Activated CD4-positive, alpha-beta T cell treated with anti-CD3 and anti-CD28 coated beads for 36 hours (primary cell): ENCODE measurements at regions not wholly inside any gene's neighbourhood (a gene's known extent, or its start where the extent isn't known, plus 50 kb on each side); places are given as distances from the start of the nearest gene placed in this dataset.
"Not testable (repeated sequence)": the region's sequence is repeated elsewhere in the genome, so short reads cannot be mapped to it uniquely, and the experiment has no call there.

Experiments
- ATAC-seq: fragments of 200-7000 bp; cut with Tn5 transposase; one replicate; pipeline ENCODE4 v1.10.0; 2021; ENCODE audit warnings: mild to moderate bottlenecking, moderate library complexity
- CTCF ChIA-PET: fragments of 350-600 bp; sonication (Branson Sonifier 250); formaldehyde crosslinking; loops from one replicate; lab custom pipeline; 2021; ENCODE audit warnings: antibody characterized with exemption; lab: Charles Lee
- POLR2A ChIA-PET: fragments of 350-600 bp; sonication (Branson Sonifier 250); formaldehyde crosslinking; loops from one replicate; lab custom pipeline; 2021; ENCODE audit warnings: antibody characterized with exemption, inconsistent platforms; lab: Charles Lee
- DNase-seq: peaks from one replicate; pipeline ENCODE4 v3.0.0-alpha.2; 2020
- H3K27ac Mint-ChIP-seq: one replicate; pipeline ENCODE4 v1.8.0; 2021; ENCODE audit warnings: mixed read lengths
- H3K27me3 Mint-ChIP-seq: one replicate; pipeline ENCODE4 v1.8.0; 2021; ENCODE audit warnings: mixed read lengths
- H3K36me3 Mint-ChIP-seq: one replicate; pipeline ENCODE4 v1.8.0; 2021; ENCODE audit warnings: low read depth, mixed read lengths
- H3K4me1 Mint-ChIP-seq: one replicate; pipeline ENCODE4 v1.8.0; 2021; ENCODE audit warnings: mixed read lengths
- H3K4me3 Mint-ChIP-seq: one replicate; pipeline ENCODE4 v1.8.0; 2021; ENCODE audit warnings: mild to moderate bottlenecking, moderate library complexity, mixed read lengths
- H3K9me3 Mint-ChIP-seq: one replicate; pipeline ENCODE4 v1.8.0; 2021; ENCODE audit warnings: low read depth, mixed read lengths
- intact Hi-C, 2 experiments: fragments of 100-400 bp; cut with DNase I in 1 of 2; cut with micrococcal nuclease in 1 of 2; formaldehyde crosslinking; loops; one replicate each; pipeline versions ENCODE4 v1.14.2 to v1.15.1; 2022 to 2024; cut with DNase I, micrococcal nuclease

DNA sequence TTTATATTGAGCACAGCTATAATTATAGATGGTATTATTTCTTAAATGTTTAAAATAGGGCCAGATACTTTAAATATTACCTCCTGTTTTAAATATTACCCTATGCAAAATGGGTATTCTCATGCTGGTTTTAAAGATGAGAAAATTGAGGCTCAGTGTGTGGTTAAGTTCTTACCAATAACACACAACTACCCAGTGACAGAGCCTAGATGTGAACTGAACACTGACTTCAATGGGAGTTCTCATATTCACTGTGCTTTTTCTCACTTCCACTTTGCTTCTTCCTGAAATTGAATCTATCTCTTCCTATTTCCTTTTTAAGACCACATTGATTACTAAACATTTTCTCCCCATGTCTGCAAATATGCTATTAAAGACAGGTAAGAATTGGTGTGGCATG lies 135.8 kb upstream of the TUSC1 start:
- ATAC-seq (no peak), DNase-seq (no peak)
- H3K4me1 Mint-ChIP-seq, result no peaks in the 10 kb centered on the region
- H3K9me3 Mint-ChIP-seq, result peaks cover 14% of the 10 kb centered on the region
- intact Hi-C loops, result no loop called here
- ChIA-PET CTCF (interaction anchor here (0.6 kb wide), 1 partner anchor 120 kb away, joined by 3 read pairs; no protein-coding TSS in a partner anchor), POLR2A (no interaction called here)
- H3K36me3 Mint-ChIP-seq, result no peaks in the 10 kb centered on the region
- no peaks in the 10 kb centered on the region for H3K27me3 Mint-ChIP-seq
- no peak overlapping the region for H3K4me3 Mint-ChIP-seq
- no peak overlapping the region for H3K27ac Mint-ChIP-seq

- H3K4me3 Mint-ChIP-seq, result no peak overlapping the region
- CTCF ChIA-PET, result interaction anchor here (0.6 kb wide), 1 partner anchor 120 kb away, joined by 3 read pairs; no protein-coding TSS in a partner anchor
- intact Hi-C loops, result no loop called here
- H3K36me3 Mint-ChIP-seq, result no peaks in the 10 kb centered on the region
- DNase-seq (no peak), ATAC-seq (no peak)
- peaks cover 14% of the 10 kb centered on the region for H3K9me3 Mint-ChIP-seq
- H3K4me1 Mint-ChIP-seq, result no peaks in the 10 kb centered on the region
- POLR2A ChIA-PET, result no interaction called here
- H3K27me3 Mint-ChIP-seq, result no peaks in the 10 kb centered on the region
- no peak overlapping the region for H3K27ac Mint-ChIP-seq
These were observed 135.2 kb upstream of the TUSC1 start for GRCh38 chr9:25813478-25813877.

- DNase-seq (no peak), ATAC-seq (no peak)
- Mint-ChIP-seq H3K9me3 (peaks cover 23% of the 10 kb centered on the region), H3K4me1 (no peaks in the 10 kb centered on the region), H3K27ac (no peak overlapping the region), H3K4me3 (no peak overlapping the region), H3K27me3 (no peaks in the 10 kb centered on the region), H3K36me3 (no peaks in the 10 kb centered on the region)
- intact Hi-C loops, result no loop called here
- CTCF ChIA-PET, result no interaction called here
- POLR2A ChIA-PET, result no interaction called here
These were observed 130.3 kb upstream of the TUSC1 start for GRCh38 chr9:25808554-25808953.

GRCh38 chr9:25804856-25805255 lies 126.6 kb upstream of the TUSC1 start:
- H3K4me1 Mint-ChIP-seq, result no peaks in the 10 kb centered on the region
- H3K36me3 Mint-ChIP-seq, result no peaks in the 10 kb centered on the region
- no peak overlapping the region for H3K27ac Mint-ChIP-seq
- DNase-seq, result no peak
- intact Hi-C loops, result no loop called here
- H3K27me3 Mint-ChIP-seq, result no peaks in the 10 kb centered on the region
- CTCF ChIA-PET, result no interaction called here
- POLR2A ChIA-PET, result no interaction called here
- H3K4me3 Mint-ChIP-seq, result no peak overlapping the region
- H3K9me3 Mint-ChIP-seq, result peaks cover 20% of the 10 kb centered on the region
- no peak for ATAC-seq

DNA sequence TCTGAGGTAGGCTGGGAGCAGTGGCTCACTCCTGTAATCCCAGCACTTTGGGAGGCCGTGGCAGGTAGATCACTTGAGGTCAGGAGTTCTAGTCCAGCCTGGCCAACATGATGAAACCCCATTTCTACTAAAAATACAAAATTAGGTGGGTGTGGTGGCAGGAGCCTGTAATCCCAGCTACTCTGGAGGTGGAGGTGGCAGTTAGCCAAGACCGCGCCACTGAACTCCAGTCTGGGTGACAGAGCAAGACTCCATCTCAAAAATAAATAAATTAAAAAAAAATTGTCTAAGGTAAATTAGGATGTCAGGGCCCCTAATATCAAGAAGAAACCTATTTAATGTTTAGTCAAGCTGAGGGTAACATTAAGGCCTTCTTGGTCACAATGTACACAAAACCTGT lies 123.7 kb upstream of the TUSC1 start:
- ATAC-seq, H3K4me1 Mint-ChIP-seq, H3K4me3 Mint-ChIP-seq, intact Hi-C loops, DNase-seq, H3K27ac Mint-ChIP-seq, POLR2A ChIA-PET, CTCF ChIA-PET, H3K36me3 Mint-ChIP-seq, H3K27me3 Mint-ChIP-seq: not testable (repeated sequence)
- H3K9me3 Mint-ChIP-seq, result peaks cover 21% of the 10 kb centered on the region

GRCh38 chr9:25773805-25774204 lies 95.6 kb upstream of the TUSC1 start:
- POLR2A ChIA-PET, result no interaction called here
- ATAC-seq (no peak), DNase-seq (no peak)
- Mint-ChIP-seq H3K4me3 (no peak overlapping the region), H3K36me3 (no peaks in the 10 kb centered on the region), H3K9me3 (peaks cover 21% of the 10 kb centered on the region), H3K27me3 (no peaks in the 10 kb centered on the region), H3K4me1 (no peaks in the 10 kb centered on the region), H3K27ac (no peak overlapping the region)
- intact Hi-C loops, result no loop called here
- CTCF ChIA-PET, result no interaction called here

DNA sequence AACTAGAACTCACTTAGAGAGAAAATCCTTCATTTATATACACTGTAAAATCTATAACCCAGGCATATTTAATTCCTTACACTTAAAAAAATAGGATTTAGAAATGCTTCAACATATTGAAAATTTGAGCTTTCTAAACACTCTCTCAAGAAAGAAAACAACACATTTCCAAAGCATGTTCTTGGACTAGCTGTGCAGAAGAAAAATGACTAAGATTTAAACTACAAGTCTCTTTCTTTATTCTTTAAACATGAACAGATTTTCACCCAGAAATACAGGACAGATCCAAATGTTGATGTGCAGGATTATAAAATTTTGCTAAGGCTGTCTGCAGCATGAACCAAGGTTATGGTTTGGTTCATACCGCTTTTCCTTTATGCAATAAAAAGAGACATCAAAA lies 77.7 kb upstream of the TUSC1 start:
- ChIA-PET CTCF (no interaction called here), POLR2A (no interaction called here)
- no peak for ATAC-seq
- H3K27me3 Mint-ChIP-seq, result no peaks in the 10 kb centered on the region
- no peak overlapping the region for H3K4me3 Mint-ChIP-seq
- intact Hi-C loops, result no loop called here
- DNase-seq, result no peak
- peaks cover 2% of the 10 kb centered on the region for H3K9me3 Mint-ChIP-seq
- no peak overlapping the region for H3K27ac Mint-ChIP-seq
- H3K4me1 Mint-ChIP-seq, result no peaks in the 10 kb centered on the region
- no peaks in the 10 kb centered on the region for H3K36me3 Mint-ChIP-seq

GRCh38 chr9:25752398-25752797 lies 74.2 kb upstream of the TUSC1 start:
- no peaks in the 10 kb centered on the region for H3K27me3 Mint-ChIP-seq

GRCh38 chr9:25742256-25742655 lies 64.0 kb upstream of the TUSC1 start:
- DNase-seq (no peak), ATAC-seq (no peak)
- Mint-ChIP-seq H3K27me3 (no peaks in the 10 kb centered on the region), H3K4me3 (no peak overlapping the region), H3K9me3 (peaks cover 18% of the 10 kb centered on the region), H3K4me1 (no peaks in the 10 kb centered on the region), H3K36me3 (no peaks in the 10 kb centered on the region), H3K27ac (no peak overlapping the region)
- POLR2A ChIA-PET, result no interaction called here
- intact Hi-C loops, result no loop called here
- CTCF ChIA-PET, result no interaction called here

More at GRCh38 chr9:25752398-25752797, 74.2 kb upstream of the TUSC1 start:
- ChIA-PET POLR2A (no interaction called here), CTCF (interaction anchor here (0.6 kb wide), 1 partner anchor 235 kb away, joined by 3 read pairs; no protein-coding TSS in a partner anchor)
- intact Hi-C loops, result no loop called here
- Mint-ChIP-seq H3K9me3 (no peaks in the 10 kb centered on the region), H3K27ac (no peak overlapping the region), H3K4me1 (no peaks in the 10 kb centered on the region), H3K36me3 (no peaks in the 10 kb centered on the region), H3K4me3 (no peak overlapping the region)
- ATAC-seq (no peak), DNase-seq (no peak)

DNA sequence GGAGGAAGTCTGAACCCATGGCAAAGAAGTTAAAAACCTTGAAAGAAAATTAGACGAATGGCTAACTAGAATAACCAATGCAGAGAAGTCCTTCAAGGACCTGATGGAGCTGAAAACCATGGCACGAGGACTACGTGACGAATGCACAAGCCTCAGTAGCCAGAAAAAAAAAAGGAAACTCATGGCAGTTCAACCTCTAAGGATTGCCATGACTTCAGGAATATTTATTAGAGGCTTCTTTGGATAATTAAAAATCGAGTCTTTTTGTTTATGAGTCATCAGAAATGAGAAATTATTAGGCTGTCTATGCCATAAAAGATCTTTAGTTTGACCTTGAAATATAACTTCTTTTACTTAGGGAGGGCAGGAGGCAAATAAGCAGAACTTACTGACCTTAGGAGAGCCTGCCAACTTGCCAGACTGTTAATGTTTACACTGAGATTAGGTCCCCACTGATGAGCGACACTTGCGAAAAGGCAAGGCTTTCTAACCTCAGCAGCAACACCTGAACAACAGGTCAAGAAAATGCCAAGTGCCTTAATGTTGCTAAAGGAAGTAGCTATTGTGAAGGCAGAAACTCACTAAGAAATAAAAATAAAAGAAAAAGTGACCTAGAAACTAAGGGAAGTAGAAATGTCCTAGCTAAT lies 55.2 kb upstream of the TUSC1 start:
- Mint-ChIP-seq H3K4me3 (no peak overlapping the region), H3K9me3 (peaks cover 11% of the 10 kb centered on the region), H3K4me1 (no peaks in the 10 kb centered on the region), H3K27me3 (no peaks in the 10 kb centered on the region), H3K36me3 (no peaks in the 10 kb centered on the region), H3K27ac (no peak overlapping the region)
- POLR2A ChIA-PET, result no interaction called here
- DNase-seq (no peak), ATAC-seq (no peak)
- intact Hi-C loops, result no loop called here
- CTCF ChIA-PET, result no interaction called here

DNA sequence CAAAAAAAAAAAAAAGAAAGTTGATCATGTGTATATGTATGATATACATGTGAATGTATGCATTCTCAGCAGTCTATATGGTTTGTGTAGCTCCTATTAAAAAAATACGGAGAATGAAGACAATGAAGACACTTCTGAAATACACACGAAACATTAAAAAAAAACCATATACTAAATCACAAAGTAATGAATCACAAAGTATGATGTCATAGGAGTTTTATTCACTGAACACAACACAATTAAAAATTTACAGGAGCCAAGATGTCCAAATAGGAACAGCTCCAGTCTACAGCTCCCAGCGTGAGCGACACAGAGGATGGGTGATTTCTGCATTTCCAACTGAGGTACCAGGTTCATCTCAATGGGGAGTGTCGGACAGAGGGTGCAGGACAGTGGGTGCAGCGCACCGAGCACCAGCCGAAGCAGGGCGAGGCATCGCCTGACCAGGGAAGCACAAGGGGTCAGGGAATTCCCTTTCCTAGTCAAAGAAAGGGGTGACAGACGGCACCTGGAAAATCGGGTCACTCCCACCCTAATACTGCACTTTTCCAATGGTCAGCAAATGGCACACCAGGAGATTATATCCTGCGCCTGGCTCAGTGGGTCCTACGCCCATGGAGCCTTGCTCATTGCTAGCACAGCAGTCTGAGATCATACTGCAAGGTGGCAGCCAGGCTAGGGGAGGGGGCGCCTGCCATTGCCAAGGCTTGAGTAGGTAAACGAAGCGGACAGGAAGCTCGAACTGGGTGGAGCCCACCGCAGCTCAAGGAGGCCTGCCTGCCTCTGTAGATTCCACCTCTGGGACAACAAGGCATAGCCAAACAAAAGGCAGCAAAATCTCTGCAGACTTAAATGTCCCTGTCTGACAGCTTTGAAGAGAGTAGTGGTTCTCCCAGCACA lies 53.9 kb upstream of the TUSC1 start:
- intact Hi-C loops, DNase-seq, CTCF ChIA-PET, H3K36me3 Mint-ChIP-seq, H3K27me3 Mint-ChIP-seq, H3K4me1 Mint-ChIP-seq, H3K27ac Mint-ChIP-seq, ATAC-seq, H3K4me3 Mint-ChIP-seq, POLR2A ChIA-PET: not testable (repeated sequence)
- H3K9me3 Mint-ChIP-seq, result peaks cover 13% of the 10 kb centered on the region
